ENCODE measurements at regions not wholly inside any gene's neighbourhood (a gene's known extent, or its start where the extent isn't known, plus 50 kb on each side); places are given as distances from the start of the nearest gene placed in this dataset.

- no peak for DNase-seq (ENCODE audit: low spot score)
These were observed 55.2 kb upstream of the KCNH8 start for GRCh38 chr3:19093084-19093483.

- DNase-seq (ENCODE audit: low spot score): no peak
These were observed 70.9 kb upstream of the KCNH8 start for GRCh38 chr3:19077388-19077787.

- DNase-seq (ENCODE audit: low spot score): no peak
These were observed 73.3 kb upstream of the KCNH8 start for GRCh38 chr3:19075037-19075436.

- no peak for DNase-seq (ENCODE audit: low spot score)
These were observed 73.9 kb upstream of the KCNH8 start for GRCh38 chr3:19074257-19074900.

GRCh38 chr3:19073341-19074105 lies 74.8 kb upstream of the KCNH8 start:
- no peak for DNase-seq (ENCODE audit: low spot score)

GRCh38 chr3:19070325-19070724 lies 78.0 kb upstream of the KCNH8 start:
- no peak for DNase-seq (ENCODE audit: low spot score)

- no peak for DNase-seq (ENCODE audit: low spot score)
These were observed 83.3 kb upstream of the KCNH8 start for GRCh38 chr3:19065027-19065426.

GRCh38 chr3:19063936-19064335 lies 84.4 kb upstream of the KCNH8 start:
- DNase-seq (ENCODE audit: low spot score): no peak

- no peak for DNase-seq (ENCODE audit: low spot score)
These were observed 87.9 kb upstream of the KCNH8 start for GRCh38 chr3:19060404-19060803.

- DNase-seq (ENCODE audit: low spot score): no peak
These were observed 95.4 kb upstream of the KCNH8 start for GRCh38 chr3:19052874-19053273.

GRCh38 chr3:19046440-19046839 lies 101.9 kb upstream of the KCNH8 start:
- no peak for DNase-seq (ENCODE audit: low spot score)

- no peak for DNase-seq (ENCODE audit: low spot score)
These were observed 117.8 kb upstream of the KCNH8 start for GRCh38 chr3:19030522-19030839.

- no peak for DNase-seq (ENCODE audit: low spot score)
These were observed 118.3 kb upstream of the KCNH8 start for GRCh38 chr3:19029837-19030521.

GRCh38 chr3:19025441-19025840 lies 122.9 kb upstream of the KCNH8 start:
- no peak for DNase-seq (ENCODE audit: low spot score)

GRCh38 chr3:19022546-19022945 lies 125.8 kb upstream of the KCNH8 start:
- DNase-seq (ENCODE audit: low spot score): no peak

GRCh38 chr3:19016851-19017250 lies 131.5 kb upstream of the KCNH8 start:
- DNase-seq (ENCODE audit: low spot score): no peak

- no peak for DNase-seq (ENCODE audit: low spot score)
These were observed 134.4 kb upstream of the KCNH8 start for GRCh38 chr3:19013879-19014278.

- no peak for DNase-seq (ENCODE audit: low spot score)
These were observed 135.5 kb upstream of the KCNH8 start for GRCh38 chr3:19012846-19013245.

- no peak for DNase-seq (ENCODE audit: low spot score)
These were observed 145.7 kb upstream of the KCNH8 start for GRCh38 chr3:19002606-19003005.

GRCh38 chr3:18998069-18998468 lies 150.2 kb upstream of the KCNH8 start:
- no peak for DNase-seq (ENCODE audit: low spot score)

GRCh38 chr3:18992709-18993108 lies 155.6 kb upstream of the KCNH8 start:
- DNase-seq (ENCODE audit: low spot score): no peak

- DNase-seq (ENCODE audit: low spot score): no peak
These were observed 159.0 kb upstream of the KCNH8 start for GRCh38 chr3:18989237-18989795.

GRCh38 chr3:18988614-18989229 lies 159.6 kb upstream of the KCNH8 start:
- DNase-seq (ENCODE audit: low spot score): no peak

Measured in AG08396 (cell line).